NB4 (cell line): ENCODE measurements at regions not wholly inside any gene's neighbourhood (a gene's known extent, or its start where the extent isn't known, plus 50 kb on each side); places are given as distances from the start of the nearest gene placed in this dataset.

Experiments used
- DNase-seq: peaks from one replicate; pipeline ENCODE4 v3.0.0; 2010; ENCODE audit warnings: low read depth
- H3K4me3 ChIP-seq: one replicate; pipeline ENCODE4 v1.5.1; 2011; ENCODE audit warnings: mild to moderate bottlenecking, low read depth, low read length, moderate library complexity
- MYC ChIP-seq: IDR thresholded peaks from 2 replicates; pipeline ENCODE4 v1.6.1; 2011; ENCODE audit warnings: low read depth, low read length
- POLR2A ChIP-seq: IDR thresholded peaks from 2 replicates; pipeline ENCODE4 v1.6.1; 2011; ENCODE audit warnings: mild to moderate bottlenecking; ENCODE audit not compliant: insufficient read length; ENCODE audit errors: extremely low read depth
- TF ChIP-seq, protein P1 (sequence below): IDR thresholded peaks from 2 replicates; pipeline ENCODE4 v1.6.1; 2011; ENCODE audit warnings: low read depth, low read length
- TF ChIP-seq, protein P2 (sequence below): IDR thresholded peaks from one replicate; pipeline ENCODE4 v1.5.1; 2012; ENCODE audit warnings: low read depth, low read length

DNA sequence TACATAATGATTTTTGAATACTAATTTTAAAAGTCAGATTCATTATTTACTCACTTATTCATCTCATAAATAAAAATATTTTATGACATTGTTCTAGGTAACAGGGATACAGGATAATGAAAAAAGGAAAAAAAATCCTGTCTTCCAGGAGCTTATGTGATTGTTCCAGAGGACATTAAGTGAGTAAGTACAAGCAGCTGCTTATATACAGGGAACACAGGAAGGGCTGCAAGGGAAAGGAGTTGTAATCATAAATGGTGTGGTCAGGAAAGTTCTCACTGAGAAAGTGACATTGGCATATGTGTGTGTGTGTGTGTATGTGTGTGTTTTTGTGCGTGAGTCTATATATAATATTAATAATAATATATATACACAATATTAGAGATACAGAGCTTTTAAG lies 121.8 kb downstream of the HAO1 start:
- no peak for DNase-seq
- TF ChIP-seq, protein P1, sequence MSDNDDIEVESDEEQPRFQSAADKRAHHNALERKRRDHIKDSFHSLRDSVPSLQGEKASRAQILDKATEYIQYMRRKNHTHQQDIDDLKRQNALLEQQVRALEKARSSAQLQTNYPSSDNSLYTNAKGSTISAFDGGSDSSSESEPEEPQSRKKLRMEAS = no peak
- TF ChIP-seq POLR2A (no peak), MYC (no peak)
- TF ChIP-seq, protein P2, sequence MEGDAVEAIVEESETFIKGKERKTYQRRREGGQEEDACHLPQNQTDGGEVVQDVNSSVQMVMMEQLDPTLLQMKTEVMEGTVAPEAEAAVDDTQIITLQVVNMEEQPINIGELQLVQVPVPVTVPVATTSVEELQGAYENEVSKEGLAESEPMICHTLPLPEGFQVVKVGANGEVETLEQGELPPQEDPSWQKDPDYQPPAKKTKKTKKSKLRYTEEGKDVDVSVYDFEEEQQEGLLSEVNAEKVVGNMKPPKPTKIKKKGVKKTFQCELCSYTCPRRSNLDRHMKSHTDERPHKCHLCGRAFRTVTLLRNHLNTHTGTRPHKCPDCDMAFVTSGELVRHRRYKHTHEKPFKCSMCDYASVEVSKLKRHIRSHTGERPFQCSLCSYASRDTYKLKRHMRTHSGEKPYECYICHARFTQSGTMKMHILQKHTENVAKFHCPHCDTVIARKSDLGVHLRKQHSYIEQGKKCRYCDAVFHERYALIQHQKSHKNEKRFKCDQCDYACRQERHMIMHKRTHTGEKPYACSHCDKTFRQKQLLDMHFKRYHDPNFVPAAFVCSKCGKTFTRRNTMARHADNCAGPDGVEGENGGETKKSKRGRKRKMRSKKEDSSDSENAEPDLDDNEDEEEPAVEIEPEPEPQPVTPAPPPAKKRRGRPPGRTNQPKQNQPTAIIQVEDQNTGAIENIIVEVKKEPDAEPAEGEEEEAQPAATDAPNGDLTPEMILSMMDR = no peak
- no peak overlapping the region for H3K4me3 ChIP-seq

DNA sequence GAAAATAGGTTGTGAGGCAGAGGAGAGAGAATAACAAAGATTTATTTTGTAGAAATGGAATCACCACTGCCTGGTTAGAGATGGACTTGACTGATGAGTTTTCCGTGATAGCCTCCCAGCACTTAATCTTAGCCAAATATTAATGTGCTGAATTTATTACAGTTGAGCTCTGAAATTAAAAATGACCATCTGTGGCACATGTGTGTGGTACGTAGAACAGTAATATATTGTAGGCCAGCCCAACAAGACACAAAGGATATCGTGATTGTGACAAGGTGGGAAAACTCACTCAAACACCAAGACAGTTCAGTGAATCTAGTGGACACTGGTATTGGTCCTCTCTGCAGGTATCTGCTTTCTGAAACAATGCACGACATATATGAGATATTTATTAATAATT lies 119.4 kb downstream of the HAO1 start:
- DNase-seq = no peak
- no peak overlapping the region for H3K4me3 ChIP-seq
- TF ChIP-seq, protein P1 = no peak
- no peak for TF ChIP-seq MYC
- TF ChIP-seq POLR2A = no peak
- TF ChIP-seq, protein P2 = no peak

DNA sequence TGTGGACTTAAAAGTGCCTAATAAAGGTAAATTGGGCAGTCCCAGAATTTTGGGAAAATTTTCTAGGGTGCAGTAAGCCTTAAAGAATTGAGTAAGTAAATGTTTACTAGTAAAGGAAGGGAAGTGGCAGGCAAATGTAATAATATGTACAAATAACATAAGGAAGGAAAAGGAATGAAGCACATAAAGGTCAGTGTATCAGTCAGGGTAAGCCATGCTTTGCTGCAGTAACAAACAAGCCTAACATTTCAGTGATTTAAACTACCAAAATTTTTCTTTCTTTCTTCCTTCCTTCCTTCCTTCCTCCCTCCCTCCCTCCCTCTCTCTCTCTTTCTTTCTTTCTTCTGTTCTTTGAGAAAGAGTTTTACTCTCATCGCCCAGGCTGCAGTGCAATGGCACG lies 117.5 kb downstream of the HAO1 start:
- H3K4me3 ChIP-seq = no peak overlapping the region
- TF ChIP-seq, protein P2 = no peak
- TF ChIP-seq, protein P1 = no peak
- TF ChIP-seq POLR2A (no peak), MYC (no peak)
- no peak for DNase-seq

DNA sequence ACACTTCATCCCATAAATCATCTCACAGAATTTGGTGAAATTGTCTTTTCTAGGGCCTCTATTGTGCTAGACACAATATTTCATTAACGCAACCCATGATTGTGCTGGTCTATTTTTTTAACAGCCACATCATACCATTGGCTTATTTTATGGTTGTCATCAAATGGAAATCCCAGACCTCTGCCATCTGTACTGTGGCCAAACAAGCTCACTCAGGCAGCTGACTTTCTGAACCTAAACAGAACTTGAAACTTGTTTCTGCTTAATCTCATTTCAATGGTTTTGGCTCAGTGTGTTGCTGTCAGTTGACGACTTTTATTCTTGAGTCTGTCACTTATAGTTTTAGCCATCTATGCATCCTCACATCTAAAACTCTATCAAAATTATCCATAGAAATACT lies 111.8 kb downstream of the HAO1 start:
- no peak for DNase-seq
- no peak overlapping the region for H3K4me3 ChIP-seq
- TF ChIP-seq POLR2A = no peak
- TF ChIP-seq, protein P1 = no peak
- TF ChIP-seq, protein P2 = no peak

DNA sequence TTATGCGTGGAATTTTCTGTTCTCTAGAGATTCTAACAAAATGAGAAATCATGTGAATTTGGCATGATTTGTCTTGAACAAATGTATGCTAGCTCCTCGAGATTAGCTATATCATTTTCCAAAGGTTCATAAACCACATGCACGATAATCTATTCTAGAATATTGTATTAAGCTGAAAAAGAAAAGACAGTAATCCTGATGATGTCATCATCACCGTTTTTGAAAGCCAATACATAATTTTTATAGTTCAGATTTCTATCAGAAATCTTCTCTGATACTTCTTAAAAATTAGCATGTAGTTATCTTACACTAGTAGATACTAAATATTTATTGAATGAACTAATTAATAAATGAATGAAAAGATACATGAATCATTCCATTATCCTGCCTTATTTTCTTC lies 111.2 kb downstream of the HAO1 start:
- no peak for TF ChIP-seq POLR2A
- TF ChIP-seq, protein P1 = no peak
- TF ChIP-seq, protein P2 = no peak
- TF ChIP-seq MYC = no peak
- no peak for DNase-seq
- no peak overlapping the region for H3K4me3 ChIP-seq

DNA sequence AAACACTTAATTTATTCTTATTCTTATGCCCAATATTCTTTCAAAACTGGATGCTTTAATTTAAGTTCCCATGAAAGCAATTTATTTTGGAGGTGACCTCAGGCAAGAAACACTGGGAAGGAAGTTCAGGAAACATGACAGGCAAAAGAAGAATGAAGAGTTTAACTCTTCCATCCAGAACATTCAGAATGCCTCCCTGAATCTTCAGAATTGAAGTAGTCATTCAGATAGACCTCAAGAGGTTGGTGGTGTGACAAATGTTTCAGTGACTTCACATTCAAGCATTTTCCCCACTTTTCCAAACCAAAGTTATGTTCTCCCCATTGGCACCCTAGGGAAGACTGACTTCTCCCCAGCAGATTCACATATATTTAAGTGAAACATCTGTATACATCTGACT lies 110.5 kb downstream of the HAO1 start:
- no peak for DNase-seq
- TF ChIP-seq MYC = no peak
- TF ChIP-seq, protein P2 = no peak
- TF ChIP-seq, protein P1 = no peak
- TF ChIP-seq POLR2A = no peak
- no peak overlapping the region for H3K4me3 ChIP-seq
